Stimulated activated naive CD8-positive, alpha-beta T cell treated with anti-CD3 and anti-CD28 coated beads, Interleukin-15, amount 100 ng/mL, for 72 hours (primary cell): ENCODE measurements at regions not wholly inside any gene's neighbourhood (a gene's known extent, or its start where the extent isn't known, plus 50 kb on each side); places are given as distances from the start of the nearest gene placed in this dataset.

Experiments used
- ATAC-seq: fragments of 150-1000 bp; cut with Tn5 transposase; 2 replicates; pipeline ENCODE4 v1.10.0; 2021; ENCODE audit warnings: mild to moderate bottlenecking, moderate library complexity
- DNase-seq, 2 donors: peaks; one replicate each; pipeline ENCODE4 v3.0.0; 2021 to 2022
- H3K27ac Mint-ChIP-seq, 2 donors: one replicate each; pipeline ENCODE4 v1.8.0; 2022; ENCODE audit warnings: mild to moderate bottlenecking in 2 of 2, mixed read lengths in 2 of 2, moderate library complexity in 2 of 2
- H3K27me3 Mint-ChIP-seq: one replicate; pipeline ENCODE4 v1.8.0; 2022; ENCODE audit warnings: mixed read lengths
- H3K4me1 Mint-ChIP-seq: one replicate; pipeline ENCODE4 v1.8.0; 2022; ENCODE audit warnings: mild to moderate bottlenecking, mixed read lengths
- H3K4me3 Mint-ChIP-seq, 2 donors: one replicate each; pipeline ENCODE4 v1.8.0; 2022; ENCODE audit warnings: mild to moderate bottlenecking in 2 of 2, mixed read lengths in 2 of 2, moderate library complexity in 1 of 2
- H3K9me3 Mint-ChIP-seq, 2 donors: one replicate each; pipeline ENCODE4 v1.8.0; 2022; ENCODE audit warnings: mixed read lengths in 2 of 2

GRCh38 chr16:17853958-17854357, 383.2 kb upstream of the XYLT1 start:
- no peak for ATAC-seq
- no peaks in the 10 kb centered on the region for H3K4me1 Mint-ChIP-seq

DNA sequence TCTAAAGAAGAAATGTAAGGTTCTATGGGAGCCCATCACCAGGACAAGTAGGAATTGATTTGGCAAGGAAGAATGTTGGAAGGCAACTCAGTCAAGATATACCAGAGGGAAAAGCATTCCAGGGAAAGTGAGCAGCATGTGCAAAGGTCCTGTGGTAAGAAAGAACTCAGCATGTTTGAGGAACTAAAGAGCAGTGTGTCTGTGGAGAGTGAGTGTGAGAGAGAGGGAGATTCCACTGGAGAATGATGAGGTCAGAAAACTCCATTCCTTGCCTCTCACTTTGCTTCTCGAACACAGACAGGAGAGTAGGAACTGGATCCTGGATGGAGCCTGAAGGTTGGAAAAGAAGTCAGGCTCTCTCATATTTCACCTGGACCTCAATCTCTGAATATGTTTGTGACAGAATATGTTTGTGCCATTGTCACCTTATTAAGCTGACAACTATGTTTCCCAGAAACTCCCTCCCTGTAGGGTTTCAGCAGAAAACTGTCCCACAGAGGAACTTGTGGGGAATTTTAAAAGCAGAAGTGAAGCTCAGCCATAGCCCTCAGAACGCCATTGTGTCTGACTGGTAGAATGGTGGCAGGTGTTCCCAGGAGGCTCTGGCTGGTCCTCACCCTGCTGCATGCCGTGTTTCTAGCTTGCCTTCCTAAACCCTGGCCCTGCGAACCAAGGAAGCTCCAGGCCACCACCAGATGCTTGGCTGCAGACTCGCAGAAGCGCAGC, 382.4 kb upstream of the XYLT1 start:
- H3K27me3 Mint-ChIP-seq: no peaks in the 10 kb centered on the region
- no peak overlapping the region for H3K27ac Mint-ChIP-seq
- peaks cover 0 to 5% of the 10 kb centered on the region in 2 donors for H3K9me3 Mint-ChIP-seq
- H3K4me3 Mint-ChIP-seq: no peak overlapping the region
- H3K4me1 Mint-ChIP-seq: no peaks in the 10 kb centered on the region
- DNase-seq (no peak), ATAC-seq (no peak)

More at GRCh38 chr16:17853958-17854357, 383.2 kb upstream of the XYLT1 start:
- no peak for DNase-seq
- Mint-ChIP-seq H3K27me3 (no peaks in the 10 kb centered on the region), H3K9me3 (peaks cover 0 to 5% of the 10 kb centered on the region in 2 donors), H3K4me3 (no peak overlapping the region), H3K27ac (no peak overlapping the region)

DNA sequence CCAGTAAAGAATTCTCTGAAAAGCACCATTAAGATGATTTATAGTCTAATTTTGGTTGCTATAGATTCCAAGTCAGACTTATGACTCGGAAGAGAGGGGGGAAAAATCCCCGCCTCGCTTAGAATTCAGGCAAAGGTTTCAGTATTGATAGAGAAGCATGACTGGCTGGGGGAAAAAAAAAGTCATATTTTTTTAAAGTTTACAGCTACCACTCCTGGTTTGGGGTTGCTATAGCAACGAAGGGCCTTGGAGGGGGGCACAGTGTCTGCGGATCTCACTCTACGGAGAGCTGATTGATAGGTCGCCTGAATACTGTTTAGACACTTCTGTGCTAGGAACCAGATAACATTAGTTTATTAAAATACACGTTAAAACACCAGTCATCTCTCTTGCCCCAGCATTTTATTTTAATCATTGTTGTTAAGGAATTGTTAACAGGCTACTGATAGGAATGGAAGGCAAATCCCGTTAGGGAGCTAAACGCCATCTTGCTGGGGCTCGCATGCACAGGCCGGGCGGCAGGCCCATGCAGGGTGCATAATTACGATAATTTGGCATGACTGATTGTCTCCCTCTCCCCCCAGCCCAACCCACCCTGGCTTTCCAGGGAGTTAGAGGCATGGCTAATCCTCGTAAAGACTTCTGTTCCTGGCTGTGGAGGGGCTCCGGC, 380.0 kb upstream of the XYLT1 start:
- Mint-ChIP-seq H3K4me1 (no peaks in the 10 kb centered on the region), H3K27ac (no peak overlapping the region), H3K27me3 (no peaks in the 10 kb centered on the region), H3K4me3 (no peak overlapping the region), H3K9me3 (peaks cover 0 to 5% of the 10 kb centered on the region in 2 donors)
- no peak for DNase-seq
- ATAC-seq: no peak

GRCh38 chr16:17847234-17847795, 376.6 kb upstream of the XYLT1 start:
- ATAC-seq (no peak), DNase-seq (no peak)
- no peaks in the 10 kb centered on the region for H3K4me1 Mint-ChIP-seq
- no peaks in the 10 kb centered on the region for H3K27me3 Mint-ChIP-seq
- no peaks in the 10 kb centered on the region for H3K9me3 Mint-ChIP-seq
- no peak overlapping the region for H3K4me3 Mint-ChIP-seq
- no peak overlapping the region for H3K27ac Mint-ChIP-seq

DNA sequence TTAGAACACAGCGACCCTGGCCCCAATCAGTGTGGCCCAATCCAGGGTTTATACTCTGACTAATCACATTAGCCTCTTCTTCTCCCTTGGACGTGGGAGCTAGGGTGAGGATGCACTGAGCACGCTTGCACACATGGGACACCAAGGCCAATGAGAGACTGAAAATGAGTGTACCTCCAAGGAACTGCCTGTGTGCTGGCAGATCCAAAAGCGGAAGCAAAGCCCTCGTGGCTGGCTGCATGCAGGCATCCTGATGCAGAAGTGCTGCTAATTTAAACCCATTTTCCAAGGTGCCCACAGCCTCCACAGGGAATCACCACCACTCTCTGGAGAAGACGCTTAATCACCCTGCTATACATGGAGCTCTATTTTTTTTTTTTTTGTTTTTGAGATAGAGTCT, 375.3 kb upstream of the XYLT1 start:
- DNase-seq (no peak), ATAC-seq (no peak)
- H3K4me3 Mint-ChIP-seq: no peak overlapping the region
- H3K9me3 Mint-ChIP-seq: peaks cover 0 to 4% of the 10 kb centered on the region in 2 donors
- H3K27me3 Mint-ChIP-seq: no peaks in the 10 kb centered on the region
- H3K4me1 Mint-ChIP-seq: no peaks in the 10 kb centered on the region
- H3K27ac Mint-ChIP-seq: no peak overlapping the region

GRCh38 chr16:17845031-17845430, 374.3 kb upstream of the XYLT1 start:
- peaks cover 0 to 4% of the 10 kb centered on the region in 2 donors for H3K9me3 Mint-ChIP-seq
- no peak overlapping the region for H3K27ac Mint-ChIP-seq
- no peaks in the 10 kb centered on the region for H3K4me1 Mint-ChIP-seq
- ATAC-seq (no peak), DNase-seq (no peak)
- no peak overlapping the region for H3K4me3 Mint-ChIP-seq
- no peaks in the 10 kb centered on the region for H3K27me3 Mint-ChIP-seq

DNA sequence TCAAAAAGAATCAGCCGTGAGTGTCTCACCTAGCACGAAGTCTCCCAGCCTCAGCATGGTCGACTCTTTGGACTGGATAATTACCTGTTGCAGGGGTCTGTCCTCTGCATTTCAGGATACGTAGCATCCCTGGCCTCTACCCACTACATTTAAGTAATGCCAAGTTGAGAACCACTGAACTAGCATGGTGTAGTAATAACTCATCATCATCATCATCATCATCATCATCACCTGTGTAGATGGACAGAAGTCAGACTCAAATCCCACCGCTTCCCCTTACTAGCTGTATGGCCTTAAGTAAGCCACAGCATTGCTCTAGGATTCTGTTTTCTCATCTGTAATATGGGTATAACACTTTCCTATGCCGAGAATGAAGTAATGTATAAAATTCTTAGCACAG, 373.1 kb upstream of the XYLT1 start:
- H3K4me1 Mint-ChIP-seq: no peaks in the 10 kb centered on the region
- no peak overlapping the region for H3K27ac Mint-ChIP-seq
- DNase-seq (no peak), ATAC-seq (no peak)
- H3K4me3 Mint-ChIP-seq: no peak overlapping the region
- H3K27me3 Mint-ChIP-seq: peaks cover 5% of the 10 kb centered on the region
- H3K9me3 Mint-ChIP-seq: peaks cover 0 to 4% of the 10 kb centered on the region in 2 donors

DNA sequence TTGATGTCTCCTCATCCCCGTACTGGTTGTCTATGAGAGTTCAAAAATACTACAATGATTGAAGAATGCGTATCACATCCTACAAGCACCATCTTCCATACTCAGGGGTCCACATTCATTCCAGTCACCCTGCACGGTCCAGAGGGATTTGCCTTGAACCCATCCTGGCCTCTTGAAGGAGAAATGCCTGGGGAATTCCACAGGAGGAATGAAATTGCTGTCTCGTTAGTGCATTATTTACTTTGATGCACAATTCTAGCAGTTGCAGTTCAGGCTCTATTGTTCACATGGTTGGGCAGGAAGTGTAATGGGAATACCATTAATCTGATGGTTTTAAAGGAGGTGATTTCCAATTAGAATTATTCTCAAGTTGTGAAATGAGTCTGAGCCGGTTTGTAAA, 369.1 kb upstream of the XYLT1 start:
- Mint-ChIP-seq H3K9me3 (peaks cover 0 to 4% of the 10 kb centered on the region in 2 donors), H3K27ac (no peak overlapping the region), H3K4me1 (no peaks in the 10 kb centered on the region), H3K27me3 (peaks cover 14% of the 10 kb centered on the region), H3K4me3 (no peak overlapping the region)
- no peak for DNase-seq
- no peak for ATAC-seq

DNA sequence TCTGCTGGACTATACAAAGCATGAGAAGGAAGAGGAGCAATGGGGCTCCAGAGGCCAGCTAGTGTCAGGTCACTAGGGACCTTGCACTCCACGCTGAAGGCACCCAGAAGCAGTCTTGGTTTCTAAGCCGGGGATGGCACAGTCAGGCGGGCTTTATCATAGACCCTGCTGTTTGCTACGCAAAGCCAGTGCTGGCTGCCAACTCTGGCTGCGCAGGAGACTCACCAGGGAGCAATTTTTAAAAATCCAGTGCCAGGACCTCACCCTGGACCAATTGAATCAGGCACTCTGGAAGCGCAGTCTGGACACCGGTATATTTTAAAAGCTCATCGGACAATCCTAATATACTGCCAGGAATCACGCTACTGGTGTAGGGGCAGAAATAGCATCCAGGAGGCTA, 368.5 kb upstream of the XYLT1 start:
- peaks cover 19% of the 10 kb centered on the region for H3K27me3 Mint-ChIP-seq
- H3K4me3 Mint-ChIP-seq: no peak overlapping the region
- ATAC-seq: no peak
- no peak for DNase-seq
- no peak overlapping the region for H3K27ac Mint-ChIP-seq
- H3K9me3 Mint-ChIP-seq: peaks cover 0 to 4% of the 10 kb centered on the region in 2 donors
- H3K4me1 Mint-ChIP-seq: no peaks in the 10 kb centered on the region

DNA sequence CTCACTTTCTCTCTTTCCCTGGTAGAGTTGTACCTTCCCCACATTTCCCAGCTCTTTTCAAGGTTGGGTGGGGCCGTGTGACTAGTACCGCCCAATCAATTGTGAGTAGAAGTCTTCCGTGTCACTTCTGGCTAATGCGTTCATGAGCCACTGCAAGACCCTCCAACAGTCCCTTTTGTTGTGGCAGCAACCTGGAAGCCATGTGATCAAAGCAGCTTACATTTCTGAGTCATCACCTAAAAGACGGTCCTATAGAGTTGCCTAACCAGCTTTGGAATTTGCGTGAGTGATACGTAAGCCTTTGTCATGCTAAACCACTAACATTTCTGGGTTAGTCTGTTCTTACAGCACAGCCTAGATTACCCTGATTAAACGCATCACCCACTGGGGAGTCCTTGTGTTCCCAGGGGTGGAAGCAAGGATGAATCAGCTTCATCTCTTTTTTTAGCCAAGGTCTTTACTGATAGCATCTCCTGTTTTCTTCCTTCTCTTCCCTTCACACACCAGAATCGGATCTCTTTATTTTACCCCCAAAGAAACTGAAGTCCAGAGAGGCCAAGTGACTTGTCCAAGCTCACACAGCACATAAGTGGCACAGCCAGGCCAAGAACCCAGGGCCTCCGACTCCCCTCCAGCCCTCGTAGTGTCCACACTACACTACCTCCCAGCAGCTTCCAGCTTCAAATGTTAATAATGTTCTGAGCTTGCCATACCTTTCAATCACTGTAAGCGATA, 366.3 kb upstream of the XYLT1 start:
- H3K27ac Mint-ChIP-seq: no peak overlapping the region
- H3K4me1 Mint-ChIP-seq: no peaks in the 10 kb centered on the region
- H3K27me3 Mint-ChIP-seq: peaks cover 25% of the 10 kb centered on the region
- no peak for DNase-seq
- peak; percentile 53 for ATAC-seq
- H3K4me3 Mint-ChIP-seq: no peak overlapping the region
- H3K9me3 Mint-ChIP-seq: peaks cover 0 to 4% of the 10 kb centered on the region in 2 donors

DNA sequence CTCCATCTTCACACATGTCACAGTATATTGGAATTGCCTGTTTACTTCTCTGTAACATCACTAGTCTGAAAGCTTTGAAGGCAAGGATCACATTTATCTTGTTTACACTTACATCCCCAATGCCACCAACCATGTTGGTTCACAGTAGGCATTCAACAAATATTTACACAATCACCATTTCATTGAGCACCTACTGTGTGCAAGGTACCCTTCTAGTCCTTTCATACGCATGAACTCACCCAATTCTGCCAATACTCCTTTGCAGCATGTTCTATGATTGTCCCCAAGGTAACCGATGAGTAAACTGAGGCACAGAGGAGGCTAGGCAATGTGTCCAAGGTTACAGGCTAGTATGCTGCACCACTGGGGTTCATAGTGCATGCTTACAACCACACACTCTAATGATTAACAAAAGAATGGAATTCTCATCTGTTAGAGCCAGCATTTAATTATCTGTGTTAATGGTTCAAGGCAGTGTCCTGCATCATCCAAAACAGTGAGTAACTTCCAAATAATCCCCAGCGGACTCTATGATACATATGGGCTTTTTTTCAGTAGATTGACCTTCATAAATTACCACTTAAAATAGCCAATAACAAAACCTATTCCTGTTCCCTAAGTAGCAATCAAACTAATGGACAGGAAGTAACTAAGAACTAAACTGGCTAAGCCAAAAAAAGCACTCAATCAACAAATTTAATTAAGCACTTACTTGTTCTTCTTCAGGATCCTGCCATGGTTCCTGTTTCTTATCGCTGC, 364.5 kb upstream of the XYLT1 start:
- no peak for ATAC-seq
- H3K27me3 Mint-ChIP-seq: peaks cover 25% of the 10 kb centered on the region
- DNase-seq: no peak
- no peak overlapping the region for H3K27ac Mint-ChIP-seq
- no peaks in the 10 kb centered on the region for H3K4me1 Mint-ChIP-seq
- H3K9me3 Mint-ChIP-seq: no peaks in the 10 kb centered on the region
- no peak overlapping the region for H3K4me3 Mint-ChIP-seq

DNA sequence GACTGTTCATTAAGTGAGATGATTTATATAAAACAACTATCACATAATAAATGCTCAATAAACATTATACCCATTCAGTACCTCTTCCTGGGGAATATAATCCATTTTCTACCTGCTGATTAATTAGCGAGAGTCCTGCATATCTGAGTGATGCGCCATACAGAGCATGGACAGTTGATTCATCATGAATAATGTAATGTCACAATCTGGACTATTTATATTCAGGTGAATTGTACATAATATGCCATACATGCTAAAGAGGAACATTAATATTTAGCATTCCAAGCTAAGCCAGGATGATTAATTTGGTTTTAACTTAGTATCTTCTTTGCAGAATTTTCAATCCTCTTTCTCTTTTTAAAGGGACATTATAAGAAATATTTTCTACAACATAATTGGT, 362.0 kb upstream of the XYLT1 start:
- Mint-ChIP-seq H3K27me3 (peaks cover 15% of the 10 kb centered on the region), H3K4me1 (no peaks in the 10 kb centered on the region), H3K27ac (no peak overlapping the region), H3K4me3 (no peak overlapping the region), H3K9me3 (no peaks in the 10 kb centered on the region)
- ATAC-seq (no peak), DNase-seq (no peak)

GRCh38 chr16:17831330-17831729, 360.6 kb upstream of the XYLT1 start:
- H3K27ac Mint-ChIP-seq: no peak overlapping the region

GRCh38 chr16:17830651-17831050, 359.9 kb upstream of the XYLT1 start:
- Mint-ChIP-seq H3K27ac (no peak overlapping the region), H3K27me3 (peaks cover 15% of the 10 kb centered on the region), H3K9me3 (no peaks in the 10 kb centered on the region), H3K4me1 (no peaks in the 10 kb centered on the region), H3K4me3 (no peak overlapping the region)
- DNase-seq (no peak), ATAC-seq (no peak)

More at GRCh38 chr16:17831330-17831729, 360.6 kb upstream of the XYLT1 start:
- no peaks in the 10 kb centered on the region for H3K4me1 Mint-ChIP-seq
- peaks cover 15% of the 10 kb centered on the region for H3K27me3 Mint-ChIP-seq
- DNase-seq (no peak), ATAC-seq (no peak)
- no peak overlapping the region for H3K4me3 Mint-ChIP-seq
- H3K9me3 Mint-ChIP-seq: no peaks in the 10 kb centered on the region

GRCh38 chr16:17829811-17830210, 359.1 kb upstream of the XYLT1 start:
- DNase-seq (no peak), ATAC-seq (no peak)
- Mint-ChIP-seq H3K4me3 (no peak overlapping the region), H3K27ac (no peak overlapping the region), H3K9me3 (no peaks in the 10 kb centered on the region), H3K4me1 (no peaks in the 10 kb centered on the region), H3K27me3 (peaks cover 10% of the 10 kb centered on the region)
